Breast epithelium (tissue), 4 donors: ENCODE measurements at regions not wholly inside any gene's neighbourhood (a gene's known extent, or its start where the extent isn't known, plus 50 kb on each side); places are given as distances from the start of the nearest gene placed in this dataset.
A peak's percentile ranks its signal among the peaks of the same experiment; 100 is the strongest.

Source experiments
- DNase-seq, 2 donors: peaks; one replicate each; pipeline ENCODE4 v3.0.0-alpha.2; 2019; ENCODE audit warnings: low spot score in 2 of 2
- H3K27ac ChIP-seq, 2 donors: fragments of 200-600 bp; sonication (generic) in 1 of 2; one replicate each; pipeline ENCODE4 v1.5.1; 2016 to 2019; ENCODE audit warnings: mild to moderate bottlenecking in 1 of 2
- H3K27me3 ChIP-seq, 2 donors: fragments of 200-600 bp; sonication (generic) in 1 of 2; one replicate each; pipeline versions ENCODE4 v1.5.1 to v1.6.0; 2017 to 2019; ENCODE audit warnings: control low read depth in 1 of 2, mild to moderate bottlenecking in 1 of 2
- H3K36me3 ChIP-seq: fragments of 200-600 bp; one replicate; pipeline ENCODE4 v1.5.1; 2019
- H3K4me1 ChIP-seq, 2 donors: fragments of 200-600 bp; sonication (generic); one replicate each; pipeline ENCODE4 v1.5.1; 2016 to 2019; ENCODE audit warnings: control low read depth in 1 of 2
- H3K4me3 ChIP-seq, 3 donors: fragments of 200-600 bp; sonication (generic); 1 replicate in 2 of 3; 2 replicates in 1 of 3; pipeline ENCODE4 v1.5.1; 2016 to 2019; ENCODE audit warnings: mild to moderate bottlenecking in 3 of 3, moderate library complexity in 2 of 3
- H3K9me3 ChIP-seq, 2 donors: fragments of 200-600 bp; sonication (generic) in 1 of 2; one replicate each; pipeline ENCODE4 v1.5.1; 2016 to 2019; ENCODE audit warnings: control low read depth in 1 of 2
- CTCF ChIP-seq, 3 donors: fragments of 450-650 bp; IDR thresholded peaks; one replicate each; pipeline ENCODE4 v1.5.1; 2016 to 2017; ENCODE audit warnings: antibody characterized with exemption in 3 of 3, mild to moderate bottlenecking in 3 of 3, moderate library complexity in 3 of 3
- POLR2A ChIP-seq: fragments of 450-650 bp; IDR thresholded peaks from one replicate; pipeline ENCODE4 v1.6.1; 2016; ENCODE audit warnings: antibody characterized with exemption, mild to moderate bottlenecking, moderate library complexity
- POLR2AphosphoS5 ChIP-seq, 3 donors: sonication (generic); formaldehyde crosslinking; IDR thresholded peaks; one replicate each; pipeline ENCODE4 v1.6.1; 2017; ENCODE audit warnings: antibody characterized with exemption in 3 of 3
- intact Hi-C: fragments of 100-400 bp; cut with DNase I; formaldehyde crosslinking; loops from one replicate; pipeline ENCODE4 v1.15.1; 2023; ENCODE audit warnings: low total_unique reads

- Histone ChIP-seq H3K9me3 (no peaks in the 10 kb centered on the region), H3K36me3 (no peaks in the 10 kb centered on the region), H3K4me1 (no peaks in the 10 kb centered on the region), H3K4me3 (no peak overlapping the region), H3K27me3 (no peaks in the 10 kb centered on the region), H3K27ac (peak overlapping the region; percentile 23 to 82)
- intact Hi-C loops = no loop called here
- no peak for DNase-seq
- TF ChIP-seq POLR2A (no peak), POLR2AphosphoS5 (IDR thresholded peaks at IDR 0.05) (no peak), CTCF (IDR thresholded peaks at IDR 0.05) (no peak)
Observed at GRCh38 chr2:8571301-8571791, 110.5 kb upstream of the ID2 start.

DNA sequence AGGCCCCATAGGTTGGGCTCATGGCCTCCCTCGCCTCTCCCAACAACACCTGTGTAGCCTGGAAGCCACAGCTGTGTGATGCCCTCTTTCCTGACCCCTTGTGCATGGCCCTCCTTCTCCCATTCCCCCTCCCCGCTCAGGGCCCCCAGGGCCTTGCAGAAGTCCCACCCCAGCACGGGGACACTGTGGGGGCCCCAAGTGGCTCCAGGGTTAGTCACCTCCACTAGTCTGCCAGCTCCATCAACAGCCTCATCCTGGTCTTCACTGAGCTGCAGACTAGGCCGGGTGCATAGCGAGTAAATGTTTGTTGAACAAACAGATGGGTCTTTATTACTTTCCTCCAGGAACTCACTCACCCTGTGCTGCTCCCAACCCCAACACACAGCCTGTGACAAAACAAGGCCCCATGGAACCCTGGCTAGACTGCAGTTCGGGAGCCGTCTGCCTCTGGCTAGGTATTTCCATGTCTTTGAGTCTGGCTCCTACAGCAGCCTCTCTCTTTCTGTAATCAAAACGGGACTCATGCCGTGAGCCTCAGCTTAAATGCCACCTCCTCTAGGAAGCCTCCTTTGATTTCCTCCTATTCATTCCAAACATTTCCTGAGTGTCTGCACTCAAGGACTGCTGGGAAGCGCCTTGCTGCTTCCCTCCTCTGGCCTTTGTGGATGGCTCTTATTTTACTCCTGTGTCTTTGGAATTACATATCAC is 109.9 kb upstream of the ID2 start:
- H3K27me3 ChIP-seq = no peaks in the 10 kb centered on the region
- no peaks in the 10 kb centered on the region for H3K9me3 ChIP-seq
- intact Hi-C loops = no loop called here
- H3K4me3 ChIP-seq = no peak overlapping the region
- H3K4me1 ChIP-seq = no peaks in the 10 kb centered on the region
- peak overlapping the region; percentile 23 to 82 for H3K27ac ChIP-seq
- no peak for DNase-seq
- TF ChIP-seq POLR2A = no peak
- TF ChIP-seq POLR2AphosphoS5 (IDR thresholded peaks at IDR 0.05) = no peak
- TF ChIP-seq CTCF (IDR thresholded peaks at IDR 0.05) = no peak
- H3K36me3 ChIP-seq = no peaks in the 10 kb centered on the region

- intact Hi-C loops = no loop called here
- DNase-seq = no peak
- peak overlapping the region; percentile 23 to 82 for H3K27ac ChIP-seq
- H3K27me3 ChIP-seq = no peaks in the 10 kb centered on the region
- no peaks in the 10 kb centered on the region for H3K36me3 ChIP-seq
- H3K9me3 ChIP-seq = no peaks in the 10 kb centered on the region
- no peak overlapping the region for H3K4me3 ChIP-seq
- no peak for TF ChIP-seq CTCF (IDR thresholded peaks at IDR 0.05)
- TF ChIP-seq POLR2AphosphoS5 (IDR thresholded peaks at IDR 0.05) = no peak
- no peaks in the 10 kb centered on the region for H3K4me1 ChIP-seq
Observed at GRCh38 chr2:8572712-8573233, 109.1 kb upstream of the ID2 start.

DNA sequence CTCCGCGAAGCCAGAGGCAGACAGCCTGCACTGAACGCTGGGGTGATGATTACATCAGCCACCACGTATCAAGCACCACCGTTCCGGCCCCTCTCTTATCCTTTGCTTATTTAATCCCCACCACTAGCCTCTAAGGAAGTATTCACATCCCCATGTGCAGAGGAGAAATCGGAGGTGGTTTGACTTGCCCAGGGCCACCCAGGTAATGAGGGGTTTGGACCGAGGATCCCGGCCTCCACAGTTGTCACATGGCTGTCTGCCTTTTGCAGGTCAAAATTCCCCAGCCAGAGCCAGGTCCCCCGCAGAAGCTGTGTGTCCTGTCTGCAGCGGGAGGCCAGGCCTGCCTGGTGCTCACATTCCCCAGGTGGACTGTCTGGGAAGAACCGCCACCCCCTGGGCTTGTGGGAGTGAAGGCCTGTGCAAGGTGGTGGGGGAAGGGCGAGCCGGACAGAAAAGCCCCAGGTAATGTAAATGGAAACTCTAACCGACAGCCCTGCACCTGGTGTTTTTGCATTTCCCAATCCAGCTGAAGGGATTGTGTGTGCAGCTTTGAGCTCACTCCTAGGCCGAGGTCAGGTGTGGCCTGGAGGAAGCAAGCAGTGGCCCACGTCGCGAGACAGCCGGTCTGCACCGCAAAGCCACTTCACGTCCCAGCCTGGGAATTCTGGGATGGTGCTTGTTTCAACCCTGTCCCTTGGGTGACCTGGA is 108.5 kb upstream of the ID2 start:
- Histone ChIP-seq H3K27me3 (no peaks in the 10 kb centered on the region), H3K4me1 (no peaks in the 10 kb centered on the region), H3K4me3 (no peak overlapping the region), H3K27ac (peak overlapping the region; percentile 70 to 82), H3K9me3 (no peaks in the 10 kb centered on the region), H3K36me3 (no peaks in the 10 kb centered on the region)
- TF ChIP-seq CTCF (IDR thresholded peaks at IDR 0.05) (peak in 1 of 3 donors; percentile 11), POLR2A (no peak), POLR2AphosphoS5 (IDR thresholded peaks at IDR 0.05) (peak in 1 of 3 donors; percentile 14)
- intact Hi-C loops = no loop called here
- DNase-seq = peak; percentile 71 to 89

DNA sequence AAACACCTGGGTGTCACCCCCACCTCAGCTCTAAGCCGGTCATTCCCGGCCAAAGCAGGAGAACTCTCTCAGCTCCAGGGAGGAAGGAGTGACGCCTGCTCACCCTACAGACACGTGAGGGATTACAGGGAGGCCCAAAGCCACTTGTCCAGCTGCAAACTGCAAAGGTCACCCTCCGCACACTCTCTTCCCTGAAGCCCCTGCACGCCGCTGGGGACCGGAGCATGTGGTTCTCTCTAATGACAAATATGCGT is 108.0 kb upstream of the ID2 start:
- H3K36me3 ChIP-seq = no peaks in the 10 kb centered on the region
- H3K27me3 ChIP-seq = no peaks in the 10 kb centered on the region
- DNase-seq = no peak
- TF ChIP-seq CTCF (IDR thresholded peaks at IDR 0.05) = no peak
- TF ChIP-seq POLR2AphosphoS5 (IDR thresholded peaks at IDR 0.05) = peak in 1 of 3 donors; percentile 1
- intact Hi-C loops = no loop called here
- no peaks in the 10 kb centered on the region for H3K9me3 ChIP-seq
- no peaks in the 10 kb centered on the region for H3K4me1 ChIP-seq
- peak overlapping the region; percentile 70 to 81 for H3K27ac ChIP-seq
- no peak overlapping the region for H3K4me3 ChIP-seq
